ENCODE measurements at regions not wholly inside any gene's neighbourhood (a gene's known extent, or its start where the extent isn't known, plus 50 kb on each side); places are given as distances from the start of the nearest gene placed in this dataset.
"Not testable (repeated sequence)": the region's sequence is repeated elsewhere in the genome, so short reads cannot be mapped to it uniquely, and the experiment has no call there.

GRCh38 chr21:27881331-27881730, 914.4 kb upstream of the ADAMTS5 start:
- DNase-seq (ENCODE audit: low spot score): not testable (repeated sequence)

- DNase-seq (ENCODE audit: low spot score): not testable (repeated sequence)
These were observed 905.5 kb upstream of the ADAMTS5 start for GRCh38 chr21:27872411-27872810.

GRCh38 chr21:27870755-27871154, 903.9 kb upstream of the ADAMTS5 start:
- not testable (repeated sequence) for DNase-seq (ENCODE audit: low spot score)

GRCh38 chr21:27860314-27860955, 893.5 kb upstream of the ADAMTS5 start:
- DNase-seq (ENCODE audit: low spot score): not testable (repeated sequence)

GRCh38 chr21:27858053-27858825, 891.4 kb upstream of the ADAMTS5 start:
- DNase-seq (ENCODE audit: low spot score): not testable (repeated sequence)

- not testable (repeated sequence) for DNase-seq (ENCODE audit: low spot score)
These were observed 890.1 kb upstream of the ADAMTS5 start for GRCh38 chr21:27856988-27857387.

GRCh38 chr21:27841084-27841672, 874.3 kb upstream of the ADAMTS5 start:
- no peak for DNase-seq (ENCODE audit: low spot score)

GRCh38 chr21:27840262-27840661, 873.4 kb upstream of the ADAMTS5 start:
- no peak for DNase-seq (ENCODE audit: low spot score)

- no peak for DNase-seq (ENCODE audit: low spot score)
These were observed 872.7 kb upstream of the ADAMTS5 start for GRCh38 chr21:27839512-27840115.

GRCh38 chr21:27838573-27838972, 871.7 kb upstream of the ADAMTS5 start:
- DNase-seq (ENCODE audit: low spot score): no peak

- no peak for DNase-seq (ENCODE audit: low spot score)
These were observed 871.0 kb upstream of the ADAMTS5 start for GRCh38 chr21:27837936-27838335.

GRCh38 chr21:27833298-27833697, 866.4 kb upstream of the ADAMTS5 start:
- DNase-seq (ENCODE audit: low spot score): no peak

- no peak for DNase-seq (ENCODE audit: low spot score)
These were observed 865.1 kb upstream of the ADAMTS5 start for GRCh38 chr21:27831816-27832569.

- DNase-seq (ENCODE audit: low spot score): no peak
These were observed 864.3 kb upstream of the ADAMTS5 start for GRCh38 chr21:27831177-27831576.

GRCh38 chr21:27827972-27828371, 861.1 kb upstream of the ADAMTS5 start:
- no peak for DNase-seq (ENCODE audit: low spot score)

- DNase-seq (ENCODE audit: low spot score): no peak
These were observed 858.1 kb upstream of the ADAMTS5 start for GRCh38 chr21:27825035-27825434.

- DNase-seq (ENCODE audit: low spot score): no peak
These were observed 856.8 kb upstream of the ADAMTS5 start for GRCh38 chr21:27823652-27824201.

GRCh38 chr21:27820342-27820741, 853.5 kb upstream of the ADAMTS5 start:
- no peak for DNase-seq (ENCODE audit: low spot score)

GRCh38 chr21:27819299-27819698, 852.4 kb upstream of the ADAMTS5 start:
- no peak for DNase-seq (ENCODE audit: low spot score)

GRCh38 chr21:27818847-27819246, 852.0 kb upstream of the ADAMTS5 start:
- no peak for DNase-seq (ENCODE audit: low spot score)

GRCh38 chr21:27817902-27818623, 851.2 kb upstream of the ADAMTS5 start:
- DNase-seq (ENCODE audit: low spot score): no peak
